HEK293 (cell line): ENCODE measurements at regions not wholly inside any gene's neighbourhood (a gene's known extent, or its start where the extent isn't known, plus 50 kb on each side); places are given as distances from the start of the nearest gene placed in this dataset.
"Not testable (repeated sequence)": the region's sequence is repeated elsewhere in the genome, so short reads cannot be mapped to it uniquely, and the experiment has no call there.

Experiments used
- BCL11A ChIP-seq: fragments of 450-650 bp; formaldehyde crosslinking; IDR thresholded peaks from 2 replicates; pipeline ENCODE4 v1.5.1; 2016; ENCODE audit warnings: low read depth, missing biosample characterization, missing genetic modification characterization
- RBAK ChIP-seq: fragments of 450-650 bp; formaldehyde crosslinking; IDR thresholded peaks from 2 replicates; pipeline ENCODE4 v1.5.1; 2016; ENCODE audit warnings: missing biosample characterization, missing genetic modification characterization
- WT1 ChIP-seq: fragments of 450-650 bp; formaldehyde crosslinking; IDR thresholded peaks from 2 replicates; pipeline ENCODE4 v1.5.1; 2016; ENCODE audit warnings: missing biosample characterization, missing genetic modification characterization
- ZNF239 ChIP-seq: fragments of 450-650 bp; formaldehyde crosslinking; IDR thresholded peaks from 2 replicates; pipeline ENCODE4 v1.5.1; 2016; ENCODE audit warnings: missing biosample characterization, missing genetic modification characterization
- ZNF274 ChIP-seq, 2 experiments: fragments of 200-500 bp in 1 of 2; fragments of 450-650 bp in 1 of 2; sonication (Bioruptor generic) in 1 of 2; formaldehyde crosslinking in 1 of 2; IDR thresholded peaks; 2 replicates each; pipeline versions ENCODE4 v1.5.1 to v1.6.1; 2014 to 2016; ENCODE audit warnings: borderline replicate concordance in 1 of 2, inconsistent platforms in 1 of 2, low read length in 1 of 2, missing biosample characterization in 1 of 2, missing genetic modification characterization in 1 of 2
- ZNF521 ChIP-seq: fragments of 450-650 bp; formaldehyde crosslinking; IDR thresholded peaks from 2 replicates; pipeline ENCODE4 v1.5.1; 2017; ENCODE audit warnings: missing biosample characterization, mild to moderate bottlenecking, missing genetic modification characterization
- TF ChIP-seq, protein P1 (sequence below): fragments of 450-650 bp; formaldehyde crosslinking; IDR thresholded peaks from 2 replicates; pipeline ENCODE4 v1.5.1; 2016; ENCODE audit warnings: missing biosample characterization, missing genetic modification characterization
- TF ChIP-seq, protein P2 (sequence below): fragments of 450-650 bp; formaldehyde crosslinking; IDR thresholded peaks from 2 replicates; pipeline ENCODE4 v1.5.1; 2016; ENCODE audit warnings: missing biosample characterization, missing genetic modification characterization
- TF ChIP-seq, protein P3 (sequence below): fragments of 450-650 bp; formaldehyde crosslinking; IDR thresholded peaks from 2 replicates; pipeline ENCODE4 v1.5.0; 2017; ENCODE audit warnings: missing biosample characterization, missing genetic modification characterization, borderline replicate concordance
- TF ChIP-seq, protein P4 (sequence below): fragments of 450-650 bp; formaldehyde crosslinking; IDR thresholded peaks from 2 replicates; pipeline ENCODE4 v1.5.1; 2017; ENCODE audit warnings: missing biosample characterization, missing genetic modification characterization
- TF ChIP-seq, protein P5 (sequence below): fragments of 450-650 bp; formaldehyde crosslinking; IDR thresholded peaks from 2 replicates; pipeline ENCODE4 v1.5.1; 2017; ENCODE audit warnings: missing biosample characterization, missing genetic modification characterization

DNA sequence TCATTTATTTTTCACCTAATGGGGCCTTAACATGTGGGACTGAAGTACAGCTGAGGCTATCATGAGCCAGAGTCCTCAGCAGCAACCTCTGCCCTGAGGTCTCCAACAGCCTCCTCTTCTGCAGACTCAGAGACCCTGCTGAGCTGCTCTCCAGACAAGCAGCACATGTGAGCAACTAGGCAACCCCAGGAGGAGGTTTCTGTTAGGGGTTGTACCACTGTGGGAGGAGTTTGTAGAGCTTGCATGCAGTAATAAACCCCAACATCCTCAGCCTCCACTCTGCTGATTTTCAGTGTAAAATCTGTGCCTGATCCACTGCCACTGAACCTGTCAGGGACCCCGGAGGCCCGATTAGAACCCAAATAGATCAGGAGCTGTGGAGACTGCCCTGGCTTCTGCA, 530.0 kb downstream of the RPIA start:
- TF ChIP-seq, protein P1, sequence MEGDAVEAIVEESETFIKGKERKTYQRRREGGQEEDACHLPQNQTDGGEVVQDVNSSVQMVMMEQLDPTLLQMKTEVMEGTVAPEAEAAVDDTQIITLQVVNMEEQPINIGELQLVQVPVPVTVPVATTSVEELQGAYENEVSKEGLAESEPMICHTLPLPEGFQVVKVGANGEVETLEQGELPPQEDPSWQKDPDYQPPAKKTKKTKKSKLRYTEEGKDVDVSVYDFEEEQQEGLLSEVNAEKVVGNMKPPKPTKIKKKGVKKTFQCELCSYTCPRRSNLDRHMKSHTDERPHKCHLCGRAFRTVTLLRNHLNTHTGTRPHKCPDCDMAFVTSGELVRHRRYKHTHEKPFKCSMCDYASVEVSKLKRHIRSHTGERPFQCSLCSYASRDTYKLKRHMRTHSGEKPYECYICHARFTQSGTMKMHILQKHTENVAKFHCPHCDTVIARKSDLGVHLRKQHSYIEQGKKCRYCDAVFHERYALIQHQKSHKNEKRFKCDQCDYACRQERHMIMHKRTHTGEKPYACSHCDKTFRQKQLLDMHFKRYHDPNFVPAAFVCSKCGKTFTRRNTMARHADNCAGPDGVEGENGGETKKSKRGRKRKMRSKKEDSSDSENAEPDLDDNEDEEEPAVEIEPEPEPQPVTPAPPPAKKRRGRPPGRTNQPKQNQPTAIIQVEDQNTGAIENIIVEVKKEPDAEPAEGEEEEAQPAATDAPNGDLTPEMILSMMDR (tag by site-specific recombination), result not testable (repeated sequence)
- not testable (repeated sequence) for TF ChIP-seq ZNF239 (tag by site-specific recombination); WT1; ZNF274 (IDR thresholded peaks at IDR 0.05; ENCODE audit: low read length); ZNF274 (tag by site-specific recombination; IDR thresholded peaks at IDR 0.05; ENCODE audit: borderline replicate concordance); BCL11A (tag by site-specific recombination); ZNF521; RBAK (tag by site-specific recombination)
- TF ChIP-seq, protein P2, sequence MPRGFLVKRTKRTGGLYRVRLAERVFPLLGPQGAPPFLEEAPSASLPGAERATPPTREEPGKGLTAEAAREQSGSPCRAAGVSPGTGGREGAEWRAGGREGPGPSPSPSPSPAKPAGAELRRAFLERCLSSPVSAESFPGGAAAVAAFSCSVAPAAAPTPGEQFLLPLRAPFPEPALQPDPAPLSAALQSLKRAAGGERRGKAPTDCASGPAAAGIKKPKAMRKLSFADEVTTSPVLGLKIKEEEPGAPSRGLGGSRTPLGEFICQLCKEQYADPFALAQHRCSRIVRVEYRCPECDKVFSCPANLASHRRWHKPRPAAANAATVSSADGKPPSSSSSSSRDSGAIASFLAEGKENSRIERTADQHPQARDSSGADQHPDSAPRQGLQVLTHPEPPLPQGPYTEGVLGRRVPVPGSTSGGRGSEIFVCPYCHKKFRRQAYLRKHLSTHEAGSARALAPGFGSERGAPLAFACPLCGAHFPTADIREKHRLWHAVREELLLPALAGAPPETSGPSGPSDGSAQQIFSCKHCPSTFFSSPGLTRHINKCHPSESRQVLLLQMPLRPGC, result not testable (repeated sequence)
- TF ChIP-seq, protein P3, sequence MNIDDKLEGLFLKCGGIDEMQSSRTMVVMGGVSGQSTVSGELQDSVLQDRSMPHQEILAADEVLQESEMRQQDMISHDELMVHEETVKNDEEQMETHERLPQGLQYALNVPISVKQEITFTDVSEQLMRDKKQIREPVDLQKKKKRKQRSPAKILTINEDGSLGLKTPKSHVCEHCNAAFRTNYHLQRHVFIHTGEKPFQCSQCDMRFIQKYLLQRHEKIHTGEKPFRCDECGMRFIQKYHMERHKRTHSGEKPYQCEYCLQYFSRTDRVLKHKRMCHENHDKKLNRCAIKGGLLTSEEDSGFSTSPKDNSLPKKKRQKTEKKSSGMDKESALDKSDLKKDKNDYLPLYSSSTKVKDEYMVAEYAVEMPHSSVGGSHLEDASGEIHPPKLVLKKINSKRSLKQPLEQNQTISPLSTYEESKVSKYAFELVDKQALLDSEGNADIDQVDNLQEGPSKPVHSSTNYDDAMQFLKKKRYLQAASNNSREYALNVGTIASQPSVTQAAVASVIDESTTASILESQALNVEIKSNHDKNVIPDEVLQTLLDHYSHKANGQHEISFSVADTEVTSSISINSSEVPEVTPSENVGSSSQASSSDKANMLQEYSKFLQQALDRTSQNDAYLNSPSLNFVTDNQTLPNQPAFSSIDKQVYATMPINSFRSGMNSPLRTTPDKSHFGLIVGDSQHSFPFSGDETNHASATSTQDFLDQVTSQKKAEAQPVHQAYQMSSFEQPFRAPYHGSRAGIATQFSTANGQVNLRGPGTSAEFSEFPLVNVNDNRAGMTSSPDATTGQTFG, result not testable (repeated sequence)
- TF ChIP-seq, protein P4, sequence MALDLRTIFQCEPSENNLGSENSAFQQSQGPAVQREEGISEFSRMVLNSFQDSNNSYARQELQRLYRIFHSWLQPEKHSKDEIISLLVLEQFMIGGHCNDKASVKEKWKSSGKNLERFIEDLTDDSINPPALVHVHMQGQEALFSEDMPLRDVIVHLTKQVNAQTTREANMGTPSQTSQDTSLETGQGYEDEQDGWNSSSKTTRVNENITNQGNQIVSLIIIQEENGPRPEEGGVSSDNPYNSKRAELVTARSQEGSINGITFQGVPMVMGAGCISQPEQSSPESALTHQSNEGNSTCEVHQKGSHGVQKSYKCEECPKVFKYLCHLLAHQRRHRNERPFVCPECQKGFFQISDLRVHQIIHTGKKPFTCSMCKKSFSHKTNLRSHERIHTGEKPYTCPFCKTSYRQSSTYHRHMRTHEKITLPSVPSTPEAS (tag by site-specific recombination), result not testable (repeated sequence)
- TF ChIP-seq, protein P5, sequence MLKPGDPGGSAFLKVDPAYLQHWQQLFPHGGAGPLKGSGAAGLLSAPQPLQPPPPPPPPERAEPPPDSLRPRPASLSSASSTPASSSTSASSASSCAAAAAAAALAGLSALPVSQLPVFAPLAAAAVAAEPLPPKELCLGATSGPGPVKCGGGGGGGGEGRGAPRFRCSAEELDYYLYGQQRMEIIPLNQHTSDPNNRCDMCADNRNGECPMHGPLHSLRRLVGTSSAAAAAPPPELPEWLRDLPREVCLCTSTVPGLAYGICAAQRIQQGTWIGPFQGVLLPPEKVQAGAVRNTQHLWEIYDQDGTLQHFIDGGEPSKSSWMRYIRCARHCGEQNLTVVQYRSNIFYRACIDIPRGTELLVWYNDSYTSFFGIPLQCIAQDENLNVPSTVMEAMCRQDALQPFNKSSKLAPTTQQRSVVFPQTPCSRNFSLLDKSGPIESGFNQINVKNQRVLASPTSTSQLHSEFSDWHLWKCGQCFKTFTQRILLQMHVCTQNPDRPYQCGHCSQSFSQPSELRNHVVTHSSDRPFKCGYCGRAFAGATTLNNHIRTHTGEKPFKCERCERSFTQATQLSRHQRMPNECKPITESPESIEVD (tag by site-specific recombination), result not testable (repeated sequence)
